OCI-LY1 (cell line): ENCODE measurements at regions not wholly inside any gene's neighbourhood (a gene's known extent, or its start where the extent isn't known, plus 50 kb on each side); places are given as distances from the start of the nearest gene placed in this dataset.

Experiments
- H2AFZ ChIP-seq: fragments of 200-600 bp; sonication (generic), shearing (Covaris generic); 2 replicates; pipeline ENCODE4 v1.6.0; 2014; ENCODE audit warnings: antibody characterized with exemption, mild to moderate bottlenecking, low read length
- H3F3A ChIP-seq: fragments of 200-600 bp; sonication (generic), shearing (Covaris generic); 2 replicates; pipeline ENCODE4 v1.6.0; 2014; ENCODE audit warnings: mild to moderate bottlenecking, antibody characterized with exemption, low read length, moderate library complexity; ENCODE audit not compliant: insufficient read depth
- H3K27ac ChIP-seq: fragments of 200-600 bp; sonication (generic); 2 replicates; pipeline ENCODE4 v1.5.1; 2014; ENCODE audit warnings: low read length, mixed run types, mild to moderate bottlenecking, low read depth; ENCODE audit not compliant: poor library complexity, severe bottlenecking
- H3K27me3 ChIP-seq: fragments of 200-600 bp; sonication (generic); 2 replicates; pipeline ENCODE4 v1.6.0; 2014; ENCODE audit warnings: antibody characterized with exemption, mild to moderate bottlenecking, low read length, moderate library complexity; ENCODE audit not compliant: insufficient read depth
- H3K36me3 ChIP-seq: fragments of 200-600 bp; sonication (generic); 2 replicates; pipeline ENCODE4 v1.6.1; 2014; ENCODE audit warnings: mild to moderate bottlenecking, antibody characterized with exemption, low read length, moderate library complexity, mixed read lengths; ENCODE audit not compliant: insufficient read depth
- H3K4me1 ChIP-seq: fragments of 200-600 bp; sonication (generic); 2 replicates; pipeline ENCODE4 v1.5.1; 2014; ENCODE audit warnings: mild to moderate bottlenecking, low read length, moderate library complexity; ENCODE audit not compliant: insufficient read depth, severe bottlenecking
- H3K4me2 ChIP-seq: fragments of 200-600 bp; sonication (generic), shearing (Covaris generic); 2 replicates; pipeline ENCODE4 v1.6.1; 2014; ENCODE audit warnings: low read length
- H3K4me3 ChIP-seq: fragments of 200-600 bp; sonication (generic); 2 replicates; pipeline ENCODE4 v1.5.1; 2014; ENCODE audit warnings: low read length, low read depth, mild to moderate bottlenecking, mixed read lengths; ENCODE audit not compliant: poor library complexity, severe bottlenecking
- H3K79me2 ChIP-seq: fragments of 200-600 bp; shearing (Covaris generic); 2 replicates; pipeline ENCODE4 v1.6.1; 2016; ENCODE audit warnings: mixed run types, low read length, mixed read lengths; ENCODE audit not compliant: insufficient read depth
- H3K9ac ChIP-seq: fragments of 200-600 bp; sonication (generic), shearing (Covaris generic); 2 replicates; pipeline ENCODE4 v1.6.1; 2014; ENCODE audit warnings: mild to moderate bottlenecking, low read length, mixed read lengths
- H3K9me2 ChIP-seq: fragments of 200-600 bp; sonication (generic), shearing (Covaris generic); 2 replicates; pipeline ENCODE4 v1.6.1; 2014; ENCODE audit warnings: low read depth, mild to moderate bottlenecking, low read length, mixed read lengths
- H3K9me3 ChIP-seq: fragments of 200-600 bp; shearing (Covaris generic); 2 replicates; pipeline ENCODE4 v1.6.1; 2014; ENCODE audit warnings: low read length, mixed read lengths
- H4K20me1 ChIP-seq: fragments of 200-600 bp; sonication (generic), shearing (Covaris generic); 2 replicates; pipeline ENCODE4 v1.6.0; 2016; ENCODE audit warnings: mild to moderate bottlenecking, low read length; ENCODE audit not compliant: insufficient read depth
- CTCF ChIP-seq: fragments of 200-600 bp; sonication (generic), shearing (Covaris generic); IDR thresholded peaks from 2 replicates; pipeline ENCODE4 v1.5.1; 2017; ENCODE audit warnings: mild to moderate bottlenecking, antibody characterized with exemption, low read length, moderate library complexity, mixed read lengths
- EZH2 ChIP-seq: fragments of 200-600 bp; sonication (generic), shearing (Covaris generic); IDR thresholded peaks from 2 replicates; pipeline ENCODE4 v1.8.0; 2017; ENCODE audit warnings: borderline replicate concordance, mixed run types, mild to moderate bottlenecking, antibody characterized with exemption, low read length, moderate library complexity, mixed read lengths

GRCh38 chr4:28774344-28774743, 1913.7 kb downstream of the STIM2 start:
- Histone ChIP-seq H3F3A (no peaks in the 10 kb centered on the region), H3K79me2 (no peaks in the 10 kb centered on the region), H3K4me3 (no peak overlapping the region), H2AFZ (no peak overlapping the region), H3K4me2 (no peak overlapping the region), H3K27me3 (no peaks in the 10 kb centered on the region), H3K9ac (no peak overlapping the region), H3K27ac (no peak overlapping the region), H3K9me2 (no peaks in the 10 kb centered on the region), H3K36me3 (no peaks in the 10 kb centered on the region), H3K4me1 (no peaks in the 10 kb centered on the region), H3K9me3 (no peaks in the 10 kb centered on the region), H4K20me1 (no peaks in the 10 kb centered on the region)
- TF ChIP-seq EZH2 (no peak), CTCF (no peak)

- no peaks in the 10 kb centered on the region for H3K9me3 ChIP-seq
- H3K9ac ChIP-seq, result no peak overlapping the region
- H3K4me2 ChIP-seq, result no peak overlapping the region
- no peaks in the 10 kb centered on the region for H4K20me1 ChIP-seq
- H3K4me1 ChIP-seq, result no peaks in the 10 kb centered on the region
- H3K9me2 ChIP-seq, result no peaks in the 10 kb centered on the region
- no peaks in the 10 kb centered on the region for H3K79me2 ChIP-seq
- H3K36me3 ChIP-seq, result no peaks in the 10 kb centered on the region
- no peak overlapping the region for H2AFZ ChIP-seq
- H3K27ac ChIP-seq, result no peak overlapping the region
- H3F3A ChIP-seq, result no peaks in the 10 kb centered on the region
- no peak overlapping the region for H3K4me3 ChIP-seq
- no peaks in the 10 kb centered on the region for H3K27me3 ChIP-seq
- TF ChIP-seq EZH2, result no peak
- TF ChIP-seq CTCF, result no peak
These were observed 1915.4 kb downstream of the STIM2 start for GRCh38 chr4:28776004-28776403.

GRCh38 chr4:28784188-28784587, 1923.5 kb downstream of the STIM2 start:
- Histone ChIP-seq H3K4me1 (no peaks in the 10 kb centered on the region), H3K9ac (no peak overlapping the region), H3K36me3 (no peaks in the 10 kb centered on the region), H3K27ac (no peak overlapping the region), H3K79me2 (no peaks in the 10 kb centered on the region), H3K9me3 (no peaks in the 10 kb centered on the region), H3K4me3 (no peak overlapping the region), H3K27me3 (no peaks in the 10 kb centered on the region), H3K9me2 (no peaks in the 10 kb centered on the region), H3K4me2 (no peak overlapping the region), H2AFZ (no peak overlapping the region), H3F3A (no peaks in the 10 kb centered on the region), H4K20me1 (no peaks in the 10 kb centered on the region)
- TF ChIP-seq CTCF (no peak), EZH2 (no peak)
